Peyer's patch (tissue), 4 donors: ENCODE measurements at regions not wholly inside any gene's neighbourhood (a gene's known extent, or its start where the extent isn't known, plus 50 kb on each side); places are given as distances from the start of the nearest gene placed in this dataset.

Experiments
- DNase-seq, 3 donors: peaks; one replicate each; pipeline ENCODE4 v3.0.0-alpha.2; 2017 to 2019
- H3K27ac ChIP-seq, 4 donors: fragments of 200-600 bp; sonication (generic); one replicate each; pipeline ENCODE4 v1.5.1; 2016 to 2019
- H3K27me3 ChIP-seq, 2 donors: fragments of 200-600 bp; sonication (generic); one replicate each; pipeline ENCODE4 v1.5.1; 2019
- H3K36me3 ChIP-seq, 3 donors: fragments of 200-600 bp; sonication (generic); one replicate each; pipeline ENCODE4 v1.5.1; 2016 to 2019
- H3K4me1 ChIP-seq, 4 donors: fragments of 200-600 bp; sonication (generic); one replicate each; pipeline ENCODE4 v1.5.1; 2016 to 2019
- H3K4me3 ChIP-seq, 4 donors: fragments of 200-600 bp; sonication (generic); 1 replicate in 3 of 4; 2 replicates in 1 of 4; pipeline ENCODE4 v1.5.1; 2016 to 2019; ENCODE audit warnings: mild to moderate bottlenecking in 1 of 4
- H3K9me3 ChIP-seq, 4 donors: fragments of 200-600 bp; sonication (generic); one replicate each; pipeline ENCODE4 v1.5.1; 2016 to 2019; ENCODE audit warnings: mild to moderate bottlenecking in 1 of 4
- POLR2A ChIP-seq, 2 donors: fragments of 450-650 bp; IDR thresholded peaks; one replicate each; pipeline ENCODE4 v1.5.1; 2017; ENCODE audit warnings: antibody characterized with exemption in 2 of 2, mild to moderate bottlenecking in 2 of 2, moderate library complexity in 2 of 2
- TF ChIP-seq, protein P1 (sequence below), 6 experiments: fragments of 450-650 bp in 4 of 6; fragments of 200-600 bp in 2 of 6; sonication (generic) in 1 of 6; IDR thresholded peaks; one replicate each; pipeline ENCODE4 v1.5.1; 2017 to 2019; ENCODE audit warnings: antibody characterized with exemption in 6 of 6, mild to moderate bottlenecking in 3 of 6, moderate library complexity in 1 of 6

DNA sequence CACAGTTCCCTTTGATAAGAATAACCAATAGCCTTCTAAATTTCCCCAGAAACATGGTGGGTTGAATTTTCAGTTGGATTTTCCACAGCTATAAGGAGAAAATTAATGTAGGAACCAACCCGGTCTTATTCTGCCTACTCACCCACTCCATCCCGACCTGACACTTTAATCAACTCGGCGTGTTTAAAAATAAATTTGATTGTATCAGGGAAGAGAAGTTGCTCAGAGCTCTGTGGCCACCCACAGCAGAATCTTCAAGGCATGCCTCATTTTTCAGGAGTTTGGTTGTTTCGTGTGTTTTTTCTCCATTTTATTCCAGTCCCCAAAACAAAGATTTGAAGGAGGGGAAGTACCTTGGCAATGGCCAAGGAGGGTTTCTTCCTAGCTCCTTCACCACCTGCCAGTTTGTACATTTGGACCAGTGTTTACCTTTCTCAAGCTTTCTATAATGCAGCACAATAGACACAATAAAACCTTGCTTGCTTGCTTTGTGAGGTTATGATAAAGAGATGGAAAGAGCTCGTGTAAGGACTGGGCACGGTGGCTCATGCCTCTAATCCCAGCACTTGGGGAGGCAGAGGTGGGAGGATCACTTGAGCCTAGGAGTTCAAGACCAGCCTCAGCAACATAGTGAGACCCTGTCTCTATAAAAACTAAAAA lies 297.2 kb upstream of the JARID2 start:
- H3K4me1 ChIP-seq: no peaks in the 10 kb centered on the region
- no peak for TF ChIP-seq POLR2A (IDR thresholded peaks at IDR 0.05)
- TF ChIP-seq, protein P1, sequence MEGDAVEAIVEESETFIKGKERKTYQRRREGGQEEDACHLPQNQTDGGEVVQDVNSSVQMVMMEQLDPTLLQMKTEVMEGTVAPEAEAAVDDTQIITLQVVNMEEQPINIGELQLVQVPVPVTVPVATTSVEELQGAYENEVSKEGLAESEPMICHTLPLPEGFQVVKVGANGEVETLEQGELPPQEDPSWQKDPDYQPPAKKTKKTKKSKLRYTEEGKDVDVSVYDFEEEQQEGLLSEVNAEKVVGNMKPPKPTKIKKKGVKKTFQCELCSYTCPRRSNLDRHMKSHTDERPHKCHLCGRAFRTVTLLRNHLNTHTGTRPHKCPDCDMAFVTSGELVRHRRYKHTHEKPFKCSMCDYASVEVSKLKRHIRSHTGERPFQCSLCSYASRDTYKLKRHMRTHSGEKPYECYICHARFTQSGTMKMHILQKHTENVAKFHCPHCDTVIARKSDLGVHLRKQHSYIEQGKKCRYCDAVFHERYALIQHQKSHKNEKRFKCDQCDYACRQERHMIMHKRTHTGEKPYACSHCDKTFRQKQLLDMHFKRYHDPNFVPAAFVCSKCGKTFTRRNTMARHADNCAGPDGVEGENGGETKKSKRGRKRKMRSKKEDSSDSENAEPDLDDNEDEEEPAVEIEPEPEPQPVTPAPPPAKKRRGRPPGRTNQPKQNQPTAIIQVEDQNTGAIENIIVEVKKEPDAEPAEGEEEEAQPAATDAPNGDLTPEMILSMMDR (IDR thresholded peaks at IDR 0.05): no peak
- H3K9me3 ChIP-seq: no peaks in the 10 kb centered on the region
- no peak for DNase-seq
- no peak overlapping the region for H3K27ac ChIP-seq
- no peaks in the 10 kb centered on the region for H3K36me3 ChIP-seq
- no peak overlapping the region for H3K4me3 ChIP-seq
- H3K27me3 ChIP-seq: no peaks in the 10 kb centered on the region

DNA sequence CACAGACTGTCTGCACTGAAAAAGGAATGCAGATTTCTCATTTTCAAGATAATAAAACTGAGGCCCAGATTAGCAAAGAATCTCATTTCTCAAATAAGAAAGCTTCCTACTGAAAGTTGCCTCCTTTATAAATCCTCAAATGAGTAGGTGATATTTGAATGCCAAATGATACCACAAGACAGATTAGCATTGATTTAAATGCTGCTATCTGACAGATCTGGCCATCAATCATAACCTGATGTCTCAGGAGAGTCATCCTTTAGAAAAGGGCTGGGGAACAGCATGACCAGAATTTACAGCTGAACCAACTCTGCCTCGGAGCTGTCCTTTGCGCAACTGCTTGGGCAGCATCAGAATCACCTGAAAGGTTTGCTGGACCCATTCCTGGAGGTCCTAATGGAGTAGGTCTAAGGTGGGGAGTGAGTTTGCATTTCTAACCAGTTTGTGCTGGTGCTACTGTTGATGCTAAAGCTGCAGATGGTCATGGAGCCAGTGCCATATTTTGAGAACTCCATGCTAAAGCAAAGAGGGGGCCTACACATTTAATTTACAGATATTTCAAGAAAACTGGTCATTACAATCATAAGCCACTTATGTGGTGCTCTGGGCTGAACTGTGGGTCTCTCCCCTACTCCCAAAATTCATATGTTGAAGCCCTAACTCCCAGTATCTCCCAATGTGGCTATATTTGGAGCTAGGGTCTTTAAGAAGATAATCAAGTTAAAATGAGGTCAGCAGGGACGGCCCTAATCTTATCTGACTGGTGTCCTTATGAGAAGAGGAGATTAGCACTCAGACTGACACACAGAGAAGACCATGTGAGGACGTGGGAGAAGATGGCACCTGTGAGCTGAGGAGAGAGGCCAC lies 295.5 kb upstream of the JARID2 start:
- no peak for TF ChIP-seq POLR2A (IDR thresholded peaks at IDR 0.05)
- TF ChIP-seq, protein P1 (IDR thresholded peaks at IDR 0.05): no peak
- Histone ChIP-seq H3K9me3 (no peaks in the 10 kb centered on the region), H3K27me3 (no peaks in the 10 kb centered on the region), H3K4me3 (no peak overlapping the region), H3K27ac (no peak overlapping the region), H3K4me1 (no peaks in the 10 kb centered on the region), H3K36me3 (no peaks in the 10 kb centered on the region)
- DNase-seq: no peak

DNA sequence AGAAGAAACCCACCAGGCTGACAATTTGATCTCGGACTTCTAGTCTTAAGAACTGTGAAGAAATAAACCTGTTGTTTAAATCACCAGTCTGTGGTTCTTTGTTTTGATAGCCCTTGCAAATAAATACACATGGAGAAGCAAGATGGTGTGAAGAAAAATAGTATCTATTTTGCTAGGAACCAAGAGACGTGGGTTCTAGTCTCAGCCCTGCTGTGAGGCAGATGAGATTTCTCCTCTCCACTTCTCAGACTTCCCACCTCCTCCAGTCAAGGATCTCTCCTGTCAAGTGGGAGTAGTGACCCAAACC lies 294.9 kb upstream of the JARID2 start:
- DNase-seq: no peak
- TF ChIP-seq POLR2A (IDR thresholded peaks at IDR 0.05): no peak
- TF ChIP-seq, protein P1 (IDR thresholded peaks at IDR 0.05): no peak
- H3K9me3 ChIP-seq: no peaks in the 10 kb centered on the region
- no peak overlapping the region for H3K27ac ChIP-seq
- no peaks in the 10 kb centered on the region for H3K4me1 ChIP-seq
- H3K27me3 ChIP-seq: no peaks in the 10 kb centered on the region
- no peaks in the 10 kb centered on the region for H3K36me3 ChIP-seq
- no peak overlapping the region for H3K4me3 ChIP-seq

DNA sequence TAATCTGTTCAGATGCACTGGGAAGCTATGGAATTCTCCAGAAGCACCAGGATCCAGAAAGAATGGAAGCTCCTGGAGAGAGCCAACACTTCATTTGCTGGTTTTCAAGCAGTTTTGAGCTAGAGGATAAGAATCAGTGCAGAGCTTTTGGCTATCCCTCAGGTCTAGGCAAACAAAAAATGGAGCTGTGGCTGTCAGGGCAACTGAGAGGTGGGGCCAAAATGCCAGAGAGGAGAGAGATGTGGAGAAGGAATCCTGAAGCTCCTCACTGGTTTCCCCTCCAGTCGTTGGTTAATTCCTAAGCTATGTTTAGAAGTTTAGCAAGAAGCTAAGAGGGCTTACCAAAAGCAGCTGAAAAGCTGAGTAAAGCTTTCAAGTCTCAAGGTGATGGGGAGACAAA lies 294.2 kb upstream of the JARID2 start:
- Histone ChIP-seq H3K36me3 (no peaks in the 10 kb centered on the region), H3K27me3 (no peaks in the 10 kb centered on the region), H3K9me3 (no peaks in the 10 kb centered on the region), H3K4me3 (no peak overlapping the region), H3K27ac (no peak overlapping the region), H3K4me1 (no peaks in the 10 kb centered on the region)
- DNase-seq: no peak
- no peak for TF ChIP-seq POLR2A (IDR thresholded peaks at IDR 0.05)
- TF ChIP-seq, protein P1 (IDR thresholded peaks at IDR 0.05): no peak

DNA sequence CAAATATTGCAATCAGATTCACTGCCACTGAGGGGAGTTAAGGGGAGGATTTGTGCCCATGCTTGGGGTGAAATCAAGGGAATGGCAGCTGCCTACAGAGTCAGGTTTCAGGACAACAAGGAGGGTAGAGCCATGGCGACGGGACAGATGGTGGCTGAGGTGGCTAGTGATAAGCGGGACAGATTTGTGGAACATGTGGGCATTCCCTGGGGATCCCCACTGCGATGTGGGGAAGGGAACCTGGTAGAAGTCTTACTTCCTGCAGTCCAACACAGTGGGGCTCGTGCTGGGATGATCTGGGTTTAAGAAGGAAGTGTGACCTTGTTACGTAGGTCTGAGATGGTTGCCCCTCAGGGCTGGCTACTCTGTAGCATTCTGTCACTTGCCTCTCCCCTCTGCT lies 292.0 kb upstream of the JARID2 start:
- DNase-seq: no peak
- H3K27me3 ChIP-seq: no peaks in the 10 kb centered on the region
- no peaks in the 10 kb centered on the region for H3K36me3 ChIP-seq
- no peaks in the 10 kb centered on the region for H3K4me1 ChIP-seq
- no peak overlapping the region for H3K27ac ChIP-seq
- no peak for TF ChIP-seq POLR2A (IDR thresholded peaks at IDR 0.05)
- TF ChIP-seq, protein P1 (IDR thresholded peaks at IDR 0.05): no peak
- H3K4me3 ChIP-seq: no peak overlapping the region
- H3K9me3 ChIP-seq: no peaks in the 10 kb centered on the region
